Loucy (cell line): ENCODE measurements at regions not wholly inside any gene's neighbourhood (a gene's known extent, or its start where the extent isn't known, plus 50 kb on each side); places are given as distances from the start of the nearest gene placed in this dataset.
"Not testable (repeated sequence)": the region's sequence is repeated elsewhere in the genome, so short reads cannot be mapped to it uniquely, and the experiment has no call there.

ENCODE experiments used
- H2AFZ ChIP-seq: fragments of 200-600 bp; sonication (generic); 2 replicates; pipeline ENCODE4 v1.6.0; 2016; ENCODE audit warnings: antibody characterized with exemption, mild to moderate bottlenecking, low read length, moderate library complexity
- H3F3A ChIP-seq: fragments of 200-600 bp; 2 replicates; pipeline ENCODE4 v1.6.0; 2016; ENCODE audit warnings: antibody characterized with exemption, low read depth, mild to moderate bottlenecking
- H3K27me3 ChIP-seq: fragments of 200-600 bp; sonication (generic); 2 replicates; pipeline ENCODE4 v1.6.1; 2014; ENCODE audit warnings: low read length, mild to moderate bottlenecking; ENCODE audit not compliant: insufficient read depth, poor library complexity, severe bottlenecking
- H3K36me3 ChIP-seq: fragments of 200-600 bp; sonication (generic); 2 replicates; pipeline ENCODE4 v1.6.1; 2016; ENCODE audit warnings: low read length; ENCODE audit not compliant: insufficient read depth
- H3K4me1 ChIP-seq: fragments of 200-600 bp; sonication (generic); 2 replicates; pipeline ENCODE4 v1.5.1; 2014; ENCODE audit warnings: low read length, mild to moderate bottlenecking; ENCODE audit not compliant: insufficient read depth, poor library complexity, severe bottlenecking
- H3K4me2 ChIP-seq: fragments of 200-600 bp; sonication (generic); 2 replicates; pipeline ENCODE4 v1.6.0; 2014; ENCODE audit warnings: antibody characterized with exemption, low read length, low read depth, mild to moderate bottlenecking; ENCODE audit not compliant: poor library complexity, severe bottlenecking
- H3K4me3 ChIP-seq: fragments of 200-600 bp; sonication (generic); 2 replicates; pipeline ENCODE4 v1.5.1; 2014; ENCODE audit warnings: low read length, mild to moderate bottlenecking, mixed read lengths; ENCODE audit not compliant: poor library complexity, severe bottlenecking
- H3K79me2 ChIP-seq: fragments of 200-600 bp; sonication (generic); 2 replicates; pipeline ENCODE4 v1.6.1; 2014; ENCODE audit warnings: low read length; ENCODE audit not compliant: insufficient read depth
- H3K9ac ChIP-seq: fragments of 200-600 bp; sonication (generic); 2 replicates; pipeline ENCODE4 v1.6.0; 2014; ENCODE audit warnings: mild to moderate bottlenecking, low read depth, low read length, moderate library complexity; ENCODE audit not compliant: poor library complexity, severe bottlenecking
- H3K9me2 ChIP-seq: fragments of 200-600 bp; sonication (generic); replicated peaks from 2 replicates; pipeline ENCODE4 v1.6.1; 2016; ENCODE audit warnings: low read depth, low read length, mixed read lengths
- H3K9me3 ChIP-seq: fragments of 200-600 bp; sonication (generic); 2 replicates; pipeline ENCODE4 v1.6.1; 2014; ENCODE audit warnings: mild to moderate bottlenecking, antibody characterized with exemption, low read length, low read depth; ENCODE audit not compliant: insufficient read depth
- H4K20me1 ChIP-seq: fragments of 200-600 bp; sonication (generic); 2 replicates; pipeline ENCODE4 v1.6.0; 2014; ENCODE audit warnings: antibody characterized with exemption, low read length, mild to moderate bottlenecking; ENCODE audit not compliant: insufficient read depth, poor library complexity, severe bottlenecking
- CTCF ChIP-seq: fragments of 200-600 bp; sonication (generic); conservative IDR thresholded peaks from 2 replicates; pipeline ENCODE4 v1.5.1; 2014; ENCODE audit warnings: mild to moderate bottlenecking, antibody characterized with exemption, low read length
- EZH2phosphoT487 ChIP-seq: fragments of 200-600 bp; IDR thresholded peaks from 2 replicates; pipeline ENCODE4 v1.6.1; 2018; ENCODE audit warnings: antibody characterized with exemption, mild to moderate bottlenecking, moderate library complexity, borderline replicate concordance

- Histone ChIP-seq H3K9me3 (no peaks in the 10 kb centered on the region), H3K4me2 (no peak overlapping the region), H3F3A (no peaks in the 10 kb centered on the region), H3K9ac (no peak overlapping the region), H3K79me2 (no peaks in the 10 kb centered on the region), H3K9me2 (no peaks in the 10 kb centered on the region), H3K4me3 (no peak overlapping the region), H3K4me1 (no peaks in the 10 kb centered on the region), H3K36me3 (no peaks in the 10 kb centered on the region), H2AFZ (no peak overlapping the region), H3K27me3 (no peaks in the 10 kb centered on the region), H4K20me1 (no peaks in the 10 kb centered on the region)
- TF ChIP-seq EZH2phosphoT487 (no peak), CTCF (no peak)
These were observed 798.1 kb downstream of the GATA3 start for GRCh38 chr10:8852546-8852945.

GRCh38 chr10:8853048-8853447 lies 798.6 kb downstream of the GATA3 start:
- Histone ChIP-seq H3K4me2 (no peak overlapping the region), H3K9me2 (no peaks in the 10 kb centered on the region), H3K79me2 (no peaks in the 10 kb centered on the region), H2AFZ (no peak overlapping the region), H3K4me3 (no peak overlapping the region), H3K4me1 (no peaks in the 10 kb centered on the region), H3K36me3 (no peaks in the 10 kb centered on the region), H3K9ac (no peak overlapping the region), H3K27me3 (no peaks in the 10 kb centered on the region), H4K20me1 (no peaks in the 10 kb centered on the region), H3F3A (no peaks in the 10 kb centered on the region), H3K9me3 (no peaks in the 10 kb centered on the region)
- TF ChIP-seq EZH2phosphoT487 = no peak
- no peak for TF ChIP-seq CTCF

GRCh38 chr10:8868924-8869323 lies 814.4 kb downstream of the GATA3 start:
- H3K4me2 ChIP-seq, H3K4me3 ChIP-seq, H4K20me1 ChIP-seq, H2AFZ ChIP-seq, H3K79me2 ChIP-seq, H3K4me1 ChIP-seq, H3K9ac ChIP-seq, H3K36me3 ChIP-seq, H3F3A ChIP-seq, H3K27me3 ChIP-seq, H3K9me2 ChIP-seq, H3K9me3 ChIP-seq: not testable (repeated sequence)

- no peak overlapping the region for H3K4me3 ChIP-seq
- no peaks in the 10 kb centered on the region for H3K79me2 ChIP-seq
- H3K9ac ChIP-seq = no peak overlapping the region
- no peaks in the 10 kb centered on the region for H3K4me1 ChIP-seq
- no peaks in the 10 kb centered on the region for H3K36me3 ChIP-seq
- H3F3A ChIP-seq = no peaks in the 10 kb centered on the region
- no peaks in the 10 kb centered on the region for H4K20me1 ChIP-seq
- H3K4me2 ChIP-seq = no peak overlapping the region
- no peak overlapping the region for H2AFZ ChIP-seq
- H3K9me3 ChIP-seq = no peaks in the 10 kb centered on the region
- TF ChIP-seq CTCF = peak; percentile 34; the same call in 1 of the 2 replicates
- TF ChIP-seq EZH2phosphoT487 = no peak
- no peaks in the 10 kb centered on the region for H3K27me3 ChIP-seq
- H3K9me2 ChIP-seq = no peaks in the 10 kb centered on the region
These were observed 818.8 kb downstream of the GATA3 start for GRCh38 chr10:8873310-8873709.
